Loucy (cell line): ENCODE measurements at regions not wholly inside any gene's neighbourhood (a gene's known extent, or its start where the extent isn't known, plus 50 kb on each side); places are given as distances from the start of the nearest gene placed in this dataset.

Experiments
- CTCF ChIP-seq: fragments of 200-600 bp; sonication (generic); conservative IDR thresholded peaks from 2 replicates; pipeline ENCODE4 v1.5.1; 2014; ENCODE audit warnings: mild to moderate bottlenecking, antibody characterized with exemption, low read length
- EZH2phosphoT487 ChIP-seq: fragments of 200-600 bp; IDR thresholded peaks from 2 replicates; pipeline ENCODE4 v1.6.1; 2018; ENCODE audit warnings: antibody characterized with exemption, mild to moderate bottlenecking, moderate library complexity, borderline replicate concordance

DNA sequence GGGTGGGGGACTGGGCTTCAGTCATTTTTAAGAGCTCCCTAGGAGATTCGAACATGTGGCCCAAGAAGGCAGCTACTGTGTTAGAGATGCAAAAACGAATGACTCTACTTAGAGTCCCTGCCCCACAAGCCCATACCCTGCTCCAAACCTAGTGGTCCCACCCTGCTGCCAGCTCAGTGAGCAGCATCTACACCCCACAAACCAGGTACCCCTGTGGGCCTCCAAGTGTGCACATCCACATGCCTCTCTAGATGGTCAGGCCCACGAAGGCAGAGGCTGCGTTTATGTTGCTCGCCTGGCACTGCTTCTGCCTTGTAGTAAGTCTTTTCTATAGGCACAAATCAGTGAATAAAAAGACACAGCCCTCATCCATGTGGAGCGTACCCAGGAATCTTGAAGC is 112.6 kb downstream of the PDCL3 start:
- no peak for TF ChIP-seq CTCF
- no peak for TF ChIP-seq EZH2phosphoT487
